ENCODE measurements at regions not wholly inside any gene's neighbourhood (a gene's known extent, or its start where the extent isn't known, plus 50 kb on each side); places are given as distances from the start of the nearest gene placed in this dataset.

DNA sequence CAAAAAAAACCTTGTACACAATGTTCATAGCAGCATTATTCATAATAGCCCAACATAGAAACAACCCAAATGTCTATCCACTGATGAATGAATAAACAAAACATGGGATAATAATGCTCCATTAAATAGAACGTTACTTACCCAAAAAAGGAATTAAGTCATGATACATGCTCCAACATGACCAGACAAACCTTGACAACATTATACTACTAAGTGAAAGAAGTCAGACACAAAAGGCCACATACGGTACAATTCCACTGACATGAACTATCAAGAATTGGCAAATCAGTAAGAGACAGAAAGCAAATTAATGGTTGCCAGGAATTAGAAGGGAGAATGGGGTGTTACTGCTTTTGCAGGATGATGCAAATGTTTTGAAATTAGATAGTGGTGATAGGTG lies 193.8 kb upstream of the SHISA6 start:
- TF ChIP-seq, protein P1, sequence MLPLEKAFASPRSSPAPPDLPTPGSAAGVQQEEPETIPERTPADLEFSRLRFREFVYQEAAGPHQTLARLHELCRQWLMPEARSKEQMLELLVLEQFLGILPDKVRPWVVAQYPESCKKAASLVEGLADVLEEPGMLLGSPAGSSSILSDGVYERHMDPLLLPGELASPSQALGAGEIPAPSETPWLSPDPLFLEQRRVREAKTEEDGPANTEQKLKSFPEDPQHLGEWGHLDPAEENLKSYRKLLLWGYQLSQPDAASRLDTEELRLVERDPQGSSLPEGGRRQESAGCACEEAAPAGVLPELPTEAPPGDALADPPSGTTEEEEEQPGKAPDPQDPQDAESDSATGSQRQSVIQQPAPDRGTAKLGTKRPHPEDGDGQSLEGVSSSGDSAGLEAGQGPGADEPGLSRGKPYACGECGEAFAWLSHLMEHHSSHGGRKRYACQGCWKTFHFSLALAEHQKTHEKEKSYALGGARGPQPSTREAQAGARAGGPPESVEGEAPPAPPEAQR (tag by site-specific recombination; IDR thresholded peaks at IDR 0.05): no peak
- TF ChIP-seq, protein P2, sequence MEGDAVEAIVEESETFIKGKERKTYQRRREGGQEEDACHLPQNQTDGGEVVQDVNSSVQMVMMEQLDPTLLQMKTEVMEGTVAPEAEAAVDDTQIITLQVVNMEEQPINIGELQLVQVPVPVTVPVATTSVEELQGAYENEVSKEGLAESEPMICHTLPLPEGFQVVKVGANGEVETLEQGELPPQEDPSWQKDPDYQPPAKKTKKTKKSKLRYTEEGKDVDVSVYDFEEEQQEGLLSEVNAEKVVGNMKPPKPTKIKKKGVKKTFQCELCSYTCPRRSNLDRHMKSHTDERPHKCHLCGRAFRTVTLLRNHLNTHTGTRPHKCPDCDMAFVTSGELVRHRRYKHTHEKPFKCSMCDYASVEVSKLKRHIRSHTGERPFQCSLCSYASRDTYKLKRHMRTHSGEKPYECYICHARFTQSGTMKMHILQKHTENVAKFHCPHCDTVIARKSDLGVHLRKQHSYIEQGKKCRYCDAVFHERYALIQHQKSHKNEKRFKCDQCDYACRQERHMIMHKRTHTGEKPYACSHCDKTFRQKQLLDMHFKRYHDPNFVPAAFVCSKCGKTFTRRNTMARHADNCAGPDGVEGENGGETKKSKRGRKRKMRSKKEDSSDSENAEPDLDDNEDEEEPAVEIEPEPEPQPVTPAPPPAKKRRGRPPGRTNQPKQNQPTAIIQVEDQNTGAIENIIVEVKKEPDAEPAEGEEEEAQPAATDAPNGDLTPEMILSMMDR (tag by site-specific recombination; IDR thresholded peaks at IDR 0.05): no peak
- no peak for TF ChIP-seq ZEB2 (tag by site-specific recombination; IDR thresholded peaks at IDR 0.05)
- no peak for TF ChIP-seq ZNF133 (tag by site-specific recombination; IDR thresholded peaks at IDR 0.05)
- no peak for TF ChIP-seq ZNF174 (tag by site-specific recombination; IDR thresholded peaks at IDR 0.05)
